Ovary (tissue), 3 donors: ENCODE measurements at regions not wholly inside any gene's neighbourhood (a gene's known extent, or its start where the extent isn't known, plus 50 kb on each side); places are given as distances from the start of the nearest gene placed in this dataset.

Experiments used
- CTCF ChIP-seq, 3 donors: fragments of 450-650 bp in 2 of 3; fragments of 200-600 bp in 1 of 3; IDR thresholded peaks; one replicate each; pipeline versions ENCODE4 v1.5.1 to v1.8.0; 2016 to 2022; ENCODE audit warnings: antibody characterized with exemption in 3 of 3, mild to moderate bottlenecking in 1 of 3
- EP300 ChIP-seq: sonication (generic); formaldehyde crosslinking; IDR thresholded peaks from one replicate; pipeline ENCODE4 v1.6.1; 2017; ENCODE audit warnings: antibody characterized with exemption
- POLR2A ChIP-seq: fragments of 450-650 bp; IDR thresholded peaks from one replicate; pipeline ENCODE4 v1.6.1; 2017; ENCODE audit warnings: antibody characterized with exemption, mild to moderate bottlenecking, moderate library complexity
- donor health status: DM: no; HTN: no; CAD: no.

GRCh38 chr14:24712909-24713308, 78.9 kb upstream of the GZMB start:
- TF ChIP-seq CTCF (IDR thresholded peaks at IDR 0.05), result no peak
- no peak for TF ChIP-seq POLR2A
- no peak for TF ChIP-seq EP300
